NB4 (cell line): ENCODE measurements at regions not wholly inside any gene's neighbourhood (a gene's known extent, or its start where the extent isn't known, plus 50 kb on each side); places are given as distances from the start of the nearest gene placed in this dataset.

ENCODE experiments used
- CTCF ChIP-seq: IDR thresholded peaks from one replicate; pipeline ENCODE4 v1.5.1; 2012; ENCODE audit warnings: low read depth, low read length
- MAX ChIP-seq: IDR thresholded peaks from 2 replicates; pipeline ENCODE4 v1.6.1; 2011; ENCODE audit warnings: low read depth, low read length
- MYC ChIP-seq: IDR thresholded peaks from 2 replicates; pipeline ENCODE4 v1.6.1; 2011; ENCODE audit warnings: low read depth, low read length
- POLR2A ChIP-seq: IDR thresholded peaks from 2 replicates; pipeline ENCODE4 v1.6.1; 2011; ENCODE audit warnings: mild to moderate bottlenecking; ENCODE audit not compliant: insufficient read length; ENCODE audit errors: extremely low read depth

GRCh38 chr5:143916451-143916850 lies 104.5 kb downstream of the HMHB1 start:
- TF ChIP-seq POLR2A (no peak), MAX (no peak), CTCF (no peak), MYC (no peak)
